ENCODE measurements at regions not wholly inside any gene's neighbourhood (a gene's known extent, or its start where the extent isn't known, plus 50 kb on each side); places are given as distances from the start of the nearest gene placed in this dataset.

- no peak for TF ChIP-seq POLR2A (IDR thresholded peaks at IDR 0.05)
- TF ChIP-seq CTCF (IDR thresholded peaks at IDR 0.05) = no peak
Observed at GRCh38 chr1:90593312-90593711, 123.8 kb downstream of the BARHL2 start.

Measured in transverse colon (tissue), 3 donors.